ENCODE measurements at regions not wholly inside any gene's neighbourhood (a gene's known extent, or its start where the extent isn't known, plus 50 kb on each side); places are given as distances from the start of the nearest gene placed in this dataset.

DNA sequence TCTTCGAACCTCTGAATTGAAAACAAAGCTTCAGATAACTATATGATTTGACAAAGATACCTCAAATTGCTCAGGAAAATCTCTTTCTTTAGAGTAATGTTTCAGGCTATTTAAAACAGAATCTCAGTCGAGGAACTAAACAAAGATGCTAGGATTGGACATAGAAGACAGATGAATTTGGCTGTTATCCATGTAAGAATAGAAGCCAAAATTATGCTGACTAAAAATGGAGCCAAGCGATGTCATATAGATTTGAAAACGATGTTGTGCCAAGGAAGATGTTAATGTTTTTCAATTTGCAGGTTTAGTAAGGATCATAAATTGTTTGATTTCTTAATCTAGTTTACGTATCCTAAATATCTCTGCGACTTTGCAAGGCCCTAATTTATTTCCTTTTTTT is 295.9 kb downstream of the FOXG1 start:
- Mint-ChIP-seq H3K4me1 (no peaks in the 10 kb centered on the region), H3K9me3 (no peaks in the 10 kb centered on the region), H3K36me3 (no peaks in the 10 kb centered on the region), H3K27ac (no peak overlapping the region), H3K4me3 (no peak overlapping the region), H3K27me3 (ENCODE audit: low read depth in 3 of 3) (no peaks in the 10 kb centered on the region)
- DNase-seq, result no peak
- intact Hi-C loops (cut with micrococcal nuclease), result no loop called here
- Histone ChIP-seq H3K4me1 (ENCODE audit: control insufficient read depth in 1 of 2, insufficient read depth in 2 of 2, low read length in 2 of 2) (no peaks in the 10 kb centered on the region), H2AFZ (ENCODE audit: insufficient read depth, low read depth, low read length, poor library complexity, severe bottlenecking) (no peak overlapping the region), H3K4me3 (replicated peaks in 1 of 3; ENCODE audit: low read depth in 2 of 3, low read length in 3 of 3) (no peak overlapping the region), H3K27ac (ENCODE audit: low read depth in 1 of 2, low read length in 2 of 2) (no peak overlapping the region), H3K36me3 (replicated peaks in 1 of 2; ENCODE audit: control insufficient read depth in 1 of 2, insufficient read depth in 2 of 2, low read length in 2 of 2) (no peaks in the 10 kb centered on the region), H3K79me2 (ENCODE audit: insufficient read depth, low read length) (no peaks in the 10 kb centered on the region), H3K9ac (ENCODE audit: insufficient read depth, low read length, poor library complexity, severe bottlenecking) (no peak overlapping the region), H3K9me3 (replicated peaks in 1 of 2; ENCODE audit: control insufficient read depth in 1 of 2, insufficient read depth in 1 of 2, low read length in 2 of 2) (no peaks in the 10 kb centered on the region), H3K4me2 (replicated peaks; ENCODE audit: extremely low read depth, low read length, poor library complexity, severe bottlenecking) (no peak overlapping the region), H3K27me3 (ENCODE audit: control insufficient read depth in 2 of 2, insufficient read depth in 2 of 2, low read length in 2 of 2) (no peaks in the 10 kb centered on the region), H4K20me1 (ENCODE audit: insufficient read depth, low read length) (no peaks in the 10 kb centered on the region)
- TF ChIP-seq, protein P1, sequence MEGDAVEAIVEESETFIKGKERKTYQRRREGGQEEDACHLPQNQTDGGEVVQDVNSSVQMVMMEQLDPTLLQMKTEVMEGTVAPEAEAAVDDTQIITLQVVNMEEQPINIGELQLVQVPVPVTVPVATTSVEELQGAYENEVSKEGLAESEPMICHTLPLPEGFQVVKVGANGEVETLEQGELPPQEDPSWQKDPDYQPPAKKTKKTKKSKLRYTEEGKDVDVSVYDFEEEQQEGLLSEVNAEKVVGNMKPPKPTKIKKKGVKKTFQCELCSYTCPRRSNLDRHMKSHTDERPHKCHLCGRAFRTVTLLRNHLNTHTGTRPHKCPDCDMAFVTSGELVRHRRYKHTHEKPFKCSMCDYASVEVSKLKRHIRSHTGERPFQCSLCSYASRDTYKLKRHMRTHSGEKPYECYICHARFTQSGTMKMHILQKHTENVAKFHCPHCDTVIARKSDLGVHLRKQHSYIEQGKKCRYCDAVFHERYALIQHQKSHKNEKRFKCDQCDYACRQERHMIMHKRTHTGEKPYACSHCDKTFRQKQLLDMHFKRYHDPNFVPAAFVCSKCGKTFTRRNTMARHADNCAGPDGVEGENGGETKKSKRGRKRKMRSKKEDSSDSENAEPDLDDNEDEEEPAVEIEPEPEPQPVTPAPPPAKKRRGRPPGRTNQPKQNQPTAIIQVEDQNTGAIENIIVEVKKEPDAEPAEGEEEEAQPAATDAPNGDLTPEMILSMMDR (IDR thresholded peaks at IDR 0.05), result no peak
- WGBS (ENCODE audit: insufficient coverage), result 94% methylated on average over 2 of the region's 6 CpGs

DNA sequence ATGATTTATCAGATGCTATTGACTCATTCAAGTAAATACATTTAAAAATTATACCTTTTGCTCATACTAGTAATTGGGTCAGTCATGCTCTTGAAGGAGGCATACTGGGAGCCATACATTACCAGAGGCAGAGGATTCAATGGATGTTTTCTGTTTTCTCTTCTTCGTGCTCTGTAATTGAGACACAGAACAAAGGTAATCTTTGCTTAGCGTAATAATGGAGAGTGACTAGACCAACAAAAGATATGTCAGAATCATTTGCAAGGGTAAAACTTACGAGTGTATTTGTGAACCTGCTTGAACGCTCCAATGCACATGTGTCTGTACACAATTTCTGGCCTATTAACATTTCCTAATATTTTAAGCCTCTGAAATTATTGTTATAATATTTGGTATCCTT is 296.4 kb downstream of the FOXG1 start:
- WGBS (ENCODE audit: insufficient coverage), result 92% methylated on average over 2 of the region's 4 CpGs
- H3K27me3 Mint-ChIP-seq (ENCODE audit: low read depth in 3 of 3), result no peaks in the 10 kb centered on the region
- no peaks in the 10 kb centered on the region for H4K20me1 ChIP-seq (ENCODE audit: insufficient read depth, low read length)

More for the DNA sequence above, 296.4 kb downstream of the FOXG1 start:
- intact Hi-C loops (cut with micrococcal nuclease), result no loop called here
- no peak overlapping the region for H3K27ac Mint-ChIP-seq
- no peaks in the 10 kb centered on the region for H3K36me3 ChIP-seq (replicated peaks in 1 of 2; ENCODE audit: control insufficient read depth in 1 of 2, insufficient read depth in 2 of 2, low read length in 2 of 2)
- no peak for DNase-seq
- H3K27me3 ChIP-seq (ENCODE audit: control insufficient read depth in 2 of 2, insufficient read depth in 2 of 2, low read length in 2 of 2), result no peaks in the 10 kb centered on the region
- no peaks in the 10 kb centered on the region for H3K4me1 Mint-ChIP-seq
- H3K9me3 Mint-ChIP-seq, result peaks cover 0 to 2% (median 0%) of the 10 kb centered on the region in 7 donors
- no peak overlapping the region for H3K4me2 ChIP-seq (replicated peaks; ENCODE audit: extremely low read depth, low read length, poor library complexity, severe bottlenecking)
- H2AFZ ChIP-seq (ENCODE audit: insufficient read depth, low read depth, low read length, poor library complexity, severe bottlenecking), result no peak overlapping the region
- no peaks in the 10 kb centered on the region for H3K79me2 ChIP-seq (ENCODE audit: insufficient read depth, low read length)
- no peak overlapping the region for H3K4me3 ChIP-seq (replicated peaks in 1 of 3; ENCODE audit: low read depth in 2 of 3, low read length in 3 of 3)
- H3K36me3 Mint-ChIP-seq, result no peaks in the 10 kb centered on the region
- TF ChIP-seq, protein P1 (IDR thresholded peaks at IDR 0.05), result no peak
- H3K9me3 ChIP-seq (replicated peaks in 1 of 2; ENCODE audit: control insufficient read depth in 1 of 2, insufficient read depth in 1 of 2, low read length in 2 of 2), result no peaks in the 10 kb centered on the region
- no peak overlapping the region for H3K4me3 Mint-ChIP-seq
- H3K27ac ChIP-seq (ENCODE audit: low read depth in 1 of 2, low read length in 2 of 2), result no peak overlapping the region
- H3K9ac ChIP-seq (ENCODE audit: insufficient read depth, low read length, poor library complexity, severe bottlenecking), result no peak overlapping the region
- no peaks in the 10 kb centered on the region for H3K4me1 ChIP-seq (ENCODE audit: control insufficient read depth in 1 of 2, insufficient read depth in 2 of 2, low read length in 2 of 2)
